ENCODE measurements at regions not wholly inside any gene's neighbourhood (a gene's known extent, or its start where the extent isn't known, plus 50 kb on each side); places are given as distances from the start of the nearest gene placed in this dataset.
"Not testable (repeated sequence)": the region's sequence is repeated elsewhere in the genome, so short reads cannot be mapped to it uniquely, and the experiment has no call there.

- no peak for DNase-seq (ENCODE audit: low spot score)
Measured at GRCh38 chr1:190975827-190976226, 498.2 kb upstream of the BRINP3 start.

GRCh38 chr1:191002768-191003167, 525.1 kb upstream of the BRINP3 start:
- no peak for DNase-seq (ENCODE audit: low spot score)

GRCh38 chr1:191016765-191017164, 539.1 kb upstream of the BRINP3 start:
- DNase-seq (ENCODE audit: low spot score), result no peak

GRCh38 chr1:191022856-191023255, 545.2 kb upstream of the BRINP3 start:
- no peak for DNase-seq (ENCODE audit: low spot score)

- DNase-seq (ENCODE audit: low spot score), result no peak
Measured at GRCh38 chr1:191025896-191026642, 548.4 kb upstream of the BRINP3 start.

GRCh38 chr1:191026828-191027227, 549.2 kb upstream of the BRINP3 start:
- no peak for DNase-seq (ENCODE audit: low spot score)

GRCh38 chr1:191034132-191034531, 556.5 kb upstream of the BRINP3 start:
- DNase-seq (ENCODE audit: low spot score), result no peak

GRCh38 chr1:191043066-191043465, 565.4 kb upstream of the BRINP3 start:
- DNase-seq (ENCODE audit: low spot score), result no peak

GRCh38 chr1:191049781-191050180, 572.1 kb upstream of the BRINP3 start:
- no peak for DNase-seq (ENCODE audit: low spot score)

GRCh38 chr1:191052888-191053287, 575.2 kb upstream of the BRINP3 start:
- DNase-seq (ENCODE audit: low spot score), result no peak

- no peak for DNase-seq (ENCODE audit: low spot score)
Measured at GRCh38 chr1:191065346-191065745, 587.7 kb upstream of the BRINP3 start.

GRCh38 chr1:191065771-191066170, 588.1 kb upstream of the BRINP3 start:
- DNase-seq (ENCODE audit: low spot score), result no peak

- DNase-seq (ENCODE audit: low spot score), result no peak
Measured at GRCh38 chr1:191074881-191075280, 597.2 kb upstream of the BRINP3 start.

- DNase-seq (ENCODE audit: low spot score), result not testable (repeated sequence)
Measured at GRCh38 chr1:191083090-191083489, 605.4 kb upstream of the BRINP3 start.

GRCh38 chr1:191085121-191085520, 607.5 kb upstream of the BRINP3 start:
- DNase-seq (ENCODE audit: low spot score), result no peak

- DNase-seq (ENCODE audit: low spot score), result no peak
Measured at GRCh38 chr1:191086910-191087309, 609.2 kb upstream of the BRINP3 start.

GRCh38 chr1:191096405-191096804, 618.7 kb upstream of the BRINP3 start:
- no peak for DNase-seq (ENCODE audit: low spot score)

GRCh38 chr1:191099696-191100095, 622.0 kb upstream of the BRINP3 start:
- no peak for DNase-seq (ENCODE audit: low spot score)

- no peak for DNase-seq (ENCODE audit: low spot score)
Measured at GRCh38 chr1:191101960-191102359, 624.3 kb upstream of the BRINP3 start.

- DNase-seq (ENCODE audit: low spot score), result no peak
Measured at GRCh38 chr1:191125950-191126349, 648.3 kb upstream of the BRINP3 start.

GRCh38 chr1:191134796-191135195, 657.1 kb upstream of the BRINP3 start:
- no peak for DNase-seq (ENCODE audit: low spot score)

- DNase-seq (ENCODE audit: low spot score), result no peak
Measured at GRCh38 chr1:191140038-191140437, 662.4 kb upstream of the BRINP3 start.

- no peak for DNase-seq (ENCODE audit: low spot score)
Measured at GRCh38 chr1:191142748-191143147, 665.1 kb upstream of the BRINP3 start.

- no peak for DNase-seq (ENCODE audit: low spot score)
Measured at GRCh38 chr1:191145834-191146233, 668.2 kb upstream of the BRINP3 start.
